Hepatocyte (in vitro differentiated cells): ENCODE measurements at regions not wholly inside any gene's neighbourhood (a gene's known extent, or its start where the extent isn't known, plus 50 kb on each side); places are given as distances from the start of the nearest gene placed in this dataset.

ENCODE experiments used
- DNase-seq: peaks from one replicate; pipeline ENCODE4 v3.0.0-alpha.2; 2016; ENCODE audit warnings: low spot score
- H2AFZ ChIP-seq: fragments of 200-600 bp; sonication (generic); 2 replicates; pipeline ENCODE4 v1.6.0; 2016; ENCODE audit warnings: antibody characterized with exemption, mild to moderate bottlenecking
- H3K27ac ChIP-seq: fragments of 200-600 bp; sonication (generic); 2 replicates; pipeline ENCODE4 v1.5.1; 2016; ENCODE audit warnings: mild to moderate bottlenecking
- H3K27me3 ChIP-seq: fragments of 200-600 bp; sonication (generic); 2 replicates; pipeline ENCODE4 v1.6.1; 2016
- H3K36me3 ChIP-seq: fragments of 200-600 bp; sonication (generic); replicated peaks from 2 replicates; pipeline ENCODE4 v1.5.1; 2016; ENCODE audit warnings: low read depth; ENCODE audit not compliant: insufficient read depth
- H3K4me1 ChIP-seq: fragments of 200-600 bp; sonication (generic); 2 replicates; pipeline ENCODE4 v1.5.1; 2016; ENCODE audit warnings: mild to moderate bottlenecking, moderate library complexity; ENCODE audit not compliant: insufficient read depth
- H3K4me2 ChIP-seq: fragments of 200-600 bp; sonication (generic); 2 replicates; pipeline ENCODE4 v1.6.0; 2016
- H3K4me3 ChIP-seq: fragments of 200-600 bp; sonication (generic); 2 replicates; pipeline ENCODE4 v1.5.1; 2016; ENCODE audit warnings: mild to moderate bottlenecking
- H3K79me2 ChIP-seq: fragments of 200-600 bp; sonication (generic); 2 replicates; pipeline ENCODE4 v1.6.0; 2017; ENCODE audit warnings: mild to moderate bottlenecking
- H3K9me2 ChIP-seq: fragments of 200-600 bp; sonication (generic); replicated peaks from 2 replicates; pipeline ENCODE4 v1.6.0; 2017; ENCODE audit warnings: mild to moderate bottlenecking; ENCODE audit not compliant: insufficient read depth
- H3K9me3 ChIP-seq: fragments of 200-600 bp; sonication (generic); 2 replicates; pipeline ENCODE4 v1.5.1; 2016; ENCODE audit warnings: low read depth, mild to moderate bottlenecking
- H4K20me1 ChIP-seq: fragments of 200-600 bp; sonication (generic); 2 replicates; pipeline ENCODE4 v1.6.0; 2016; ENCODE audit warnings: mild to moderate bottlenecking; ENCODE audit not compliant: insufficient read depth, poor library complexity, severe bottlenecking
- CTCF ChIP-seq: fragments of 200-600 bp; sonication (generic); IDR thresholded peaks from 2 replicates; pipeline ENCODE4 v1.5.1; 2016; ENCODE audit warnings: antibody characterized with exemption, mild to moderate bottlenecking; ENCODE audit not compliant: poor library complexity
- EZH2 ChIP-seq: fragments of 200-600 bp; sonication (generic); IDR thresholded peaks from 2 replicates; pipeline ENCODE4 v1.6.1; 2016; ENCODE audit warnings: antibody characterized with exemption, mild to moderate bottlenecking, borderline replicate concordance
- EZH2phosphoT487 ChIP-seq: fragments of 200-600 bp; sonication (generic); IDR thresholded peaks from one replicate; pipeline ENCODE4 v1.6.1; 2018; ENCODE audit warnings: antibody characterized with exemption, mild to moderate bottlenecking, low read depth, moderate library complexity; ENCODE audit not compliant: unreplicated experiment, severe bottlenecking
- WGBS: methylation state at CpG from one replicate; pipeline ENCODE4 v1.1.6; 2016; ENCODE audit warnings: low lambda C conversion rate; ENCODE audit errors: missing lambda C conversion rate; 5-methylcytosine and 5-hydroxymethylcytosine counted together

DNA sequence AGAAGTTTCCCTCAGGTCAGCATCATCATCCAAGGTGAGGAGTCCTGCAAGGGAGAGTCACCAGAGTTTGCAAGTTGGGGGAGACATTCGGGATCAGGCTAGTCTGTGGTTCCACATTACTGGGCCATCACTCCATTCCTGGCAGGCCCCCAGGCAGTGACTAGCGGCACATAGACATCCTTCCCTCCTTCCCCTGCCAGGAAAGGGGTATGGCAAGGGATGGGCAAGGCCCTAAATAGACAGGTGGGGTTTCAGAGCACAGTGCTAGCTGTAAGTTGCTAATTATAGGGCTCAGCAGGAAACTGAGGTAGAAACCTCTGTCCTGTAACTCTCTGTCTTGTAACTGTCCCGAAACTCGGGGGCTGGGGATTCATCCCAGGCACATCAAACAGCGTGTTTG lies 215.2 kb upstream of the ROPN1 start:
- TF ChIP-seq CTCF (no peak), EZH2 (no peak), EZH2phosphoT487 (no peak)
- no peak for DNase-seq
- no peak overlapping the region for H3K4me2 ChIP-seq
- peaks cover 5% of the 10 kb centered on the region for H3K4me1 ChIP-seq
- H3K79me2 ChIP-seq = no peaks in the 10 kb centered on the region
- no peaks in the 10 kb centered on the region for H3K9me2 ChIP-seq
- 95% methylated on average over 5 of the region's 5 CpGs for WGBS
- no peaks in the 10 kb centered on the region for H3K36me3 ChIP-seq
- no peak overlapping the region for H2AFZ ChIP-seq
- H3K27ac ChIP-seq = no peak overlapping the region
- H3K9me3 ChIP-seq = no peaks in the 10 kb centered on the region
- no peaks in the 10 kb centered on the region for H4K20me1 ChIP-seq
- no peak overlapping the region for H3K4me3 ChIP-seq
- H3K27me3 ChIP-seq = peaks cover 3% of the 10 kb centered on the region

GRCh38 chr3:124207873-124208485 lies 216.1 kb upstream of the ROPN1 start:
- H3K9me2 ChIP-seq = no peaks in the 10 kb centered on the region
- H3K4me2 ChIP-seq = no peak overlapping the region
- H4K20me1 ChIP-seq = no peaks in the 10 kb centered on the region
- TF ChIP-seq EZH2phosphoT487 (no peak), CTCF (no peak), EZH2 (no peak)
- H3K27ac ChIP-seq = no peak overlapping the region
- peaks cover 4% of the 10 kb centered on the region for H3K4me1 ChIP-seq
- H3K4me3 ChIP-seq = no peak overlapping the region
- 87% methylated on average over 5 of the region's 5 CpGs for WGBS
- no peak for DNase-seq
- no peaks in the 10 kb centered on the region for H3K36me3 ChIP-seq
- H3K27me3 ChIP-seq = peaks cover 3% of the 10 kb centered on the region
- no peak overlapping the region for H2AFZ ChIP-seq
- no peaks in the 10 kb centered on the region for H3K9me3 ChIP-seq
- no peaks in the 10 kb centered on the region for H3K79me2 ChIP-seq

GRCh38 chr3:124209426-124209825 lies 217.5 kb upstream of the ROPN1 start:
- Histone ChIP-seq H3K9me3 (no peaks in the 10 kb centered on the region), H3K9me2 (no peaks in the 10 kb centered on the region), H3K27me3 (peaks cover 3% of the 10 kb centered on the region), H3K4me2 (no peak overlapping the region), H3K79me2 (no peaks in the 10 kb centered on the region), H2AFZ (no peak overlapping the region), H3K27ac (no peak overlapping the region), H4K20me1 (no peaks in the 10 kb centered on the region), H3K4me1 (peaks cover under 1% of the 10 kb centered on the region), H3K36me3 (no peaks in the 10 kb centered on the region), H3K4me3 (no peak overlapping the region)
- no peak for TF ChIP-seq EZH2phosphoT487
- TF ChIP-seq CTCF = no peak
- TF ChIP-seq EZH2 = no peak
- DNase-seq = no peak
- WGBS = 85% methylated on average over 2 of the region's 2 CpGs

- Histone ChIP-seq H4K20me1 (no peaks in the 10 kb centered on the region), H3K9me2 (no peaks in the 10 kb centered on the region), H3K27me3 (peaks cover 1% of the 10 kb centered on the region), H3K79me2 (no peaks in the 10 kb centered on the region), H3K36me3 (no peaks in the 10 kb centered on the region), H3K4me1 (no peaks in the 10 kb centered on the region), H3K27ac (no peak overlapping the region), H2AFZ (no peak overlapping the region), H3K4me3 (no peak overlapping the region), H3K4me2 (no peak overlapping the region), H3K9me3 (no peaks in the 10 kb centered on the region)
- TF ChIP-seq CTCF (no peak), EZH2 (no peak), EZH2phosphoT487 (no peak)
- DNase-seq = no peak
These were observed 219.0 kb upstream of the ROPN1 start for GRCh38 chr3:124210899-124211298.
